CD14-positive monocyte (primary cell): ENCODE measurements at regions not wholly inside any gene's neighbourhood (a gene's known extent, or its start where the extent isn't known, plus 50 kb on each side); places are given as distances from the start of the nearest gene placed in this dataset.

Source experiments
- DNase-seq, 3 donors: peaks; one replicate each; pipeline ENCODE4 v3.0.0-alpha.2; 2011 to 2022
- H2AFZ ChIP-seq: 2 replicates; pipeline ENCODE4 v1.6.0; 2012; ENCODE audit warnings: mild to moderate bottlenecking, low read depth, low read length, inconsistent platforms; ENCODE audit not compliant: insufficient read depth, poor library complexity, severe bottlenecking
- H3K27ac ChIP-seq, 2 donors: 1 replicate in 1 of 2; 2 replicates in 1 of 2; pipeline ENCODE4 v1.5.1; 2012 to 2013; ENCODE audit warnings: low read length in 2 of 2, control low read depth in 1 of 2, inconsistent platforms in 1 of 2, low read depth in 1 of 2, mild to moderate bottlenecking in 1 of 2
- H3K27me3 ChIP-seq, 2 donors: one replicate each; pipeline versions ENCODE4 v1.6.0 to v1.6.1; 2011 to 2013; ENCODE audit warnings: low read length in 2 of 2; ENCODE audit not compliant: control insufficient read depth in 2 of 2, insufficient read depth in 2 of 2
- H3K36me3 ChIP-seq, 2 donors: replicated peaks in 1 of 2; 1 replicate in 1 of 2; 2 replicates in 1 of 2; pipeline versions ENCODE4 v1.5.1 to v1.6.1; 2012 to 2013; ENCODE audit warnings: low read length in 2 of 2, control low read depth in 1 of 2, inconsistent platforms in 1 of 2, mild to moderate bottlenecking in 1 of 2; ENCODE audit not compliant: insufficient read depth in 2 of 2, control insufficient read depth in 1 of 2
- H3K4me1 ChIP-seq, 2 donors: 1 replicate in 1 of 2; 2 replicates in 1 of 2; pipeline versions ENCODE4 v1.5.1 to v1.6.1; 2012 to 2013; ENCODE audit warnings: low read length in 2 of 2, control low read depth in 1 of 2, inconsistent platforms in 1 of 2, mild to moderate bottlenecking in 1 of 2, moderate library complexity in 1 of 2; ENCODE audit not compliant: insufficient read depth in 2 of 2, control insufficient read depth in 1 of 2
- H3K4me2 ChIP-seq: replicated peaks from 2 replicates; pipeline ENCODE3; 2012; ENCODE audit warnings: low read length, moderate library complexity, mild to moderate bottlenecking; ENCODE audit not compliant: poor library complexity, severe bottlenecking; ENCODE audit errors: extremely low read depth
- H3K4me3 ChIP-seq, 3 experiments: fragments of 200-600 bp in 1 of 3; sonication (generic) in 1 of 3; replicated peaks in 1 of 3; 1 replicate in 2 of 3; 2 replicates in 1 of 3; pipeline ENCODE4 v1.5.1; 2011 to 2013; ENCODE audit warnings: low read length in 3 of 3, mild to moderate bottlenecking in 3 of 3, control low read depth in 2 of 3, low read depth in 2 of 3, inconsistent platforms in 1 of 3, moderate library complexity in 1 of 3
- H3K79me2 ChIP-seq: 2 replicates; pipeline ENCODE4 v1.6.0; 2012; ENCODE audit warnings: mild to moderate bottlenecking, control low read depth, inconsistent platforms, low read length, moderate library complexity; ENCODE audit not compliant: insufficient read depth
- H3K9ac ChIP-seq: 2 replicates; pipeline ENCODE4 v1.6.0; 2017; ENCODE audit warnings: low read length, mild to moderate bottlenecking; ENCODE audit not compliant: insufficient read depth, poor library complexity, severe bottlenecking
- H3K9me3 ChIP-seq, 2 donors: replicated peaks in 1 of 2; 1 replicate in 1 of 2; 2 replicates in 1 of 2; pipeline versions ENCODE4 v1.5.1 to v1.6.1; 2012 to 2013; ENCODE audit warnings: low read length in 2 of 2, control low read depth in 1 of 2; ENCODE audit not compliant: control insufficient read depth in 1 of 2, insufficient read depth in 1 of 2
- H4K20me1 ChIP-seq: 2 replicates; pipeline ENCODE4 v1.6.0; 2012; ENCODE audit warnings: mild to moderate bottlenecking, low read length, control low read depth, moderate library complexity; ENCODE audit not compliant: insufficient read depth
- H3K27ac Mint-ChIP-seq, 7 donors: one replicate each; pipeline ENCODE4 v1.8.0; 2020; ENCODE audit warnings: mild to moderate bottlenecking in 7 of 7, mixed read lengths in 7 of 7, moderate library complexity in 6 of 7, inconsistent platforms in 2 of 7
- H3K27me3 Mint-ChIP-seq, 3 donors: one replicate each; pipeline ENCODE4 v1.8.0; 2021 to 2022; ENCODE audit warnings: low read depth in 3 of 3, mild to moderate bottlenecking in 3 of 3, mixed read lengths in 3 of 3, moderate library complexity in 3 of 3, inconsistent platforms in 1 of 3
- H3K36me3 Mint-ChIP-seq, 2 donors: one replicate each; pipeline ENCODE4 v1.8.0; 2020; ENCODE audit warnings: mixed read lengths in 2 of 2, inconsistent platforms in 1 of 2, mild to moderate bottlenecking in 1 of 2
- H3K4me1 Mint-ChIP-seq: one replicate; pipeline ENCODE4 v1.8.0; 2020; ENCODE audit warnings: mild to moderate bottlenecking, mixed read lengths
- H3K4me3 Mint-ChIP-seq, 2 donors: one replicate each; pipeline ENCODE4 v1.8.0; 2020; ENCODE audit warnings: mild to moderate bottlenecking in 2 of 2, mixed read lengths in 2 of 2, moderate library complexity in 1 of 2
- H3K9me3 Mint-ChIP-seq, 7 donors: one replicate each; pipeline ENCODE4 v1.8.0; 2020 to 2022; ENCODE audit warnings: mixed read lengths in 7 of 7, mild to moderate bottlenecking in 6 of 7, moderate library complexity in 6 of 7, inconsistent platforms in 2 of 7
- WGBS: methylation state at CpG from one replicate; pipeline ENCODE4 v1.1.5; 2013; ENCODE audit warnings: missing lambda C conversion rate; ENCODE audit not compliant: insufficient coverage; 5-methylcytosine and 5-hydroxymethylcytosine counted together
- intact Hi-C, 2 donors: fragments of 100-400 bp; cut with micrococcal nuclease; formaldehyde crosslinking; loops; one replicate each; pipeline versions ENCODE4 v1.15.0 to v1.15.1; 2023
- TF ChIP-seq, protein P1 (sequence below): fragments of 200-600 bp; IDR thresholded peaks from one replicate; pipeline ENCODE4 v1.8.0; 2022; ENCODE audit warnings: antibody characterized with exemption, mild to moderate bottlenecking

DNA sequence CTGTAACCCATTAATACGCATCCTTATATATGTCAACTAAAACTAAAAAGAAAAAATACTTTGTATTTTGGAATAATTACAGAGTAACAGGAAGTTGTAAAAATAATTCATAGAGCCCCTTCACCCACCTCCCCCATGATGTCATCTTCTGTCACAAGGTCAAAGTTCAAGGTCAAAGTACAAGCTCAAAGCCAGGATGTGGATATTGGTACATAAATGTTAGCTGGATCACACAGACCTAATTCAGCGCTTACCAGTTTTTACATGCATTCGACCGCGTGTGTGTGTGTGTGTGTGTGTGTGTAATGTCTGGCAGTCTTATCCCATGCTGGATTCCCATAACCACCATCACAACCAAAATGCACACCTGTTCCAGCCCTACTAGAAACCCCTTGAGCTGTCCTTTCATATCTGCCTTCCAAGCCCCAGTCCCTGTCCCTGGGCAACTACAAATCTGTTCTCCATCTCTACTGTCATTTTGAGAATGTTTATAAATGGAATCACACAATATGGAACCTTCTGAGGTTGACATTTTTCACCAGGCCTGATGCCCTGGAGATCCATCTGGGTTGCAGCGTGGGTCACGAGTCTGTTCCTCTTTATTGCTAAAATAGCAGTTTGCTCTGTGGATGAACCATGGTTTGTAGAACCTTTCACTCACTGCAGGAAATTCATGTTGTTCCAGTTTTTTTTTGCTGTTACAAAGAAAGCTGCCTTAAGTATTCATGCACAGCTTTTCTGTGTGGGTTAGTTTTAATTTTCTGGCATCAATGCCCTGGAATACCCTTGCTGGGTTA is 153.6 kb upstream of the PITRM1 start:
- peaks cover 6 to 13% of the 10 kb centered on the region in 2 donors for H3K4me1 ChIP-seq
- no peak overlapping the region for H3K4me3 ChIP-seq
- no peaks in the 10 kb centered on the region for H4K20me1 ChIP-seq
- peak overlapping the region in 1 of 7 donors; percentile 65 for H3K27ac Mint-ChIP-seq
- H3K4me3 Mint-ChIP-seq, result no peak overlapping the region
- peaks cover 0 to 3% (median 2%) of the 10 kb centered on the region in 3 donors for H3K27me3 Mint-ChIP-seq
- no peak overlapping the region for H3K9ac ChIP-seq
- intact Hi-C loops, result no loop called here
- H3K9me3 ChIP-seq, result no peaks in the 10 kb centered on the region
- H3K4me2 ChIP-seq, result no peak overlapping the region
- 80% methylated on average over 2 of the region's 7 CpGs for WGBS
- no peaks in the 10 kb centered on the region for H3K36me3 Mint-ChIP-seq
- TF ChIP-seq, protein P1, sequence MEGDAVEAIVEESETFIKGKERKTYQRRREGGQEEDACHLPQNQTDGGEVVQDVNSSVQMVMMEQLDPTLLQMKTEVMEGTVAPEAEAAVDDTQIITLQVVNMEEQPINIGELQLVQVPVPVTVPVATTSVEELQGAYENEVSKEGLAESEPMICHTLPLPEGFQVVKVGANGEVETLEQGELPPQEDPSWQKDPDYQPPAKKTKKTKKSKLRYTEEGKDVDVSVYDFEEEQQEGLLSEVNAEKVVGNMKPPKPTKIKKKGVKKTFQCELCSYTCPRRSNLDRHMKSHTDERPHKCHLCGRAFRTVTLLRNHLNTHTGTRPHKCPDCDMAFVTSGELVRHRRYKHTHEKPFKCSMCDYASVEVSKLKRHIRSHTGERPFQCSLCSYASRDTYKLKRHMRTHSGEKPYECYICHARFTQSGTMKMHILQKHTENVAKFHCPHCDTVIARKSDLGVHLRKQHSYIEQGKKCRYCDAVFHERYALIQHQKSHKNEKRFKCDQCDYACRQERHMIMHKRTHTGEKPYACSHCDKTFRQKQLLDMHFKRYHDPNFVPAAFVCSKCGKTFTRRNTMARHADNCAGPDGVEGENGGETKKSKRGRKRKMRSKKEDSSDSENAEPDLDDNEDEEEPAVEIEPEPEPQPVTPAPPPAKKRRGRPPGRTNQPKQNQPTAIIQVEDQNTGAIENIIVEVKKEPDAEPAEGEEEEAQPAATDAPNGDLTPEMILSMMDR, result no peak
- H3K36me3 ChIP-seq, result no peaks in the 10 kb centered on the region
- H3K27me3 ChIP-seq, result no peaks in the 10 kb centered on the region
- peaks cover 13% of the 10 kb centered on the region for H3K4me1 Mint-ChIP-seq
- peaks cover 0 to 5% (median 0%) of the 10 kb centered on the region in 7 donors for H3K9me3 Mint-ChIP-seq
- H2AFZ ChIP-seq, result no peak overlapping the region
- no peaks in the 10 kb centered on the region for H3K79me2 ChIP-seq
- H3K27ac ChIP-seq, result no peak overlapping the region
- DNase-seq, result no peak

- no peak overlapping the region for H2AFZ ChIP-seq
- Mint-ChIP-seq H3K27ac (no peak overlapping the region), H3K27me3 (peaks cover 0 to 2% (median 0%) of the 10 kb centered on the region in 3 donors), H3K36me3 (no peaks in the 10 kb centered on the region), H3K9me3 (peaks cover 8 to 15% (median 10%) of the 10 kb centered on the region in 7 donors), H3K4me3 (no peak overlapping the region), H3K4me1 (peaks cover 2% of the 10 kb centered on the region)
- H3K36me3 ChIP-seq, result no peaks in the 10 kb centered on the region
- no peak overlapping the region for H3K4me3 ChIP-seq
- WGBS, result 89% methylated on average over 4 of the region's 8 CpGs
- no peak overlapping the region for H3K27ac ChIP-seq
- H3K4me2 ChIP-seq, result no peak overlapping the region
- intact Hi-C loops, result no loop called here
- H3K27me3 ChIP-seq, result no peaks in the 10 kb centered on the region
- H4K20me1 ChIP-seq, result no peaks in the 10 kb centered on the region
- H3K4me1 ChIP-seq, result no peaks in the 10 kb centered on the region
- DNase-seq, result no peak
- TF ChIP-seq, protein P1, result no peak
- no peak overlapping the region for H3K9ac ChIP-seq
- peaks cover 0 to 12% of the 10 kb centered on the region in 2 donors for H3K9me3 ChIP-seq
- H3K79me2 ChIP-seq, result no peaks in the 10 kb centered on the region
These were observed 152.0 kb upstream of the PITRM1 start for GRCh38 chr10:3324612-3325038.
